GM18519 (cell line): ENCODE measurements at regions not wholly inside any gene's neighbourhood (a gene's known extent, or its start where the extent isn't known, plus 50 kb on each side); places are given as distances from the start of the nearest gene placed in this dataset.
A peak's percentile ranks its signal among the peaks of the same experiment; 100 is the strongest.

Source experiments
- ATAC-seq: cut with Tn5 transposase; IDR thresholded peaks from one replicate; pipeline ENCODE4 v1.9.1; 2021; ENCODE audit warnings: mild to moderate bottlenecking, moderate library complexity; ENCODE audit not compliant: unreplicated experiment, low FRiP score

- ATAC-seq = no peak
These were observed 305.0 kb upstream of the MON1B start for GRCh38 chr16:76885776-76886537.

- no peak for ATAC-seq
These were observed 293.2 kb upstream of the MON1B start for GRCh38 chr16:76897816-76898215.

- ATAC-seq = no peak
These were observed 291.2 kb upstream of the MON1B start for GRCh38 chr16:76899767-76900166.

GRCh38 chr16:76900285-76901263 lies 290.4 kb upstream of the MON1B start:
- ATAC-seq = no peak

- ATAC-seq = no peak
These were observed 284.4 kb upstream of the MON1B start for GRCh38 chr16:76906552-76906951.

- no peak for ATAC-seq
These were observed 280.1 kb upstream of the MON1B start for GRCh38 chr16:76910931-76911330.

- ATAC-seq = no peak
These were observed 277.9 kb upstream of the MON1B start for GRCh38 chr16:76913046-76913445.

GRCh38 chr16:76926042-76926441 lies 264.9 kb upstream of the MON1B start:
- no peak for ATAC-seq

- no peak for ATAC-seq
These were observed 264.4 kb upstream of the MON1B start for GRCh38 chr16:76926595-76926994.

- no peak for ATAC-seq
These were observed 259.8 kb upstream of the MON1B start for GRCh38 chr16:76931186-76931585.

- ATAC-seq = no peak
These were observed 258.3 kb upstream of the MON1B start for GRCh38 chr16:76932541-76933211.

- no peak for ATAC-seq
These were observed 250.7 kb upstream of the MON1B start for GRCh38 chr16:76940251-76940650.

- no peak for ATAC-seq
These were observed 249.9 kb upstream of the MON1B start for GRCh38 chr16:76941113-76941512.

- no peak for ATAC-seq
These were observed 248.9 kb upstream of the MON1B start for GRCh38 chr16:76942089-76942488.

GRCh38 chr16:76943921-76944320 lies 247.1 kb upstream of the MON1B start:
- no peak for ATAC-seq

- ATAC-seq = peak; percentile 80
These were observed 244.1 kb upstream of the MON1B start for GRCh38 chr16:76946879-76947278.

GRCh38 chr16:76947749-76948148 lies 243.2 kb upstream of the MON1B start:
- ATAC-seq = no peak

GRCh38 chr16:76955629-76956028 lies 235.4 kb upstream of the MON1B start:
- ATAC-seq = no peak

GRCh38 chr16:76956394-76956793 lies 234.6 kb upstream of the MON1B start:
- no peak for ATAC-seq

- ATAC-seq = no peak
These were observed 234.1 kb upstream of the MON1B start for GRCh38 chr16:76956841-76957240.

- ATAC-seq = no peak
These were observed 231.8 kb upstream of the MON1B start for GRCh38 chr16:76959166-76959565.
